ENCODE measurements at regions not wholly inside any gene's neighbourhood (a gene's known extent, or its start where the extent isn't known, plus 50 kb on each side); places are given as distances from the start of the nearest gene placed in this dataset.
A peak's percentile ranks its signal among the peaks of the same experiment; 100 is the strongest.

DNA sequence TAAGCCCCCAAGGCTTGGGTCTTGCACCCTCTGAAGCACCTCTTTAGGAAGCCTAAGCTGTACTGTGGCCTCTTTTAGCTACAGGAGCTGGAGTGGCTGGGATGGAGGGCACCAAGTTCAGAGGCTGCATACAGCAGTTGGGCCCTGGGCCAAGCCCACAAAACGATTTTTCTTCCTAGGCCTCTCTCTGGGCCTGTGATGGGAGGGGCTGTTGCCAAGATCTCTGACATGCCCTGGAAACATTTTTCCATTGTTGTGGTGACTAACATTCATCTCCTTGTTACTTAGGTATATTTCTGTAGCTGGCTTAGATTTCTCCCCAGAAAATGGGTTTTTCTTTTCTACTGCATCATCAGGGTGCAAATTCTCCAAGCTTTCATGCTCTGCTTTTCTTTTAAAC is 375.7 kb upstream of the NPSR1 start:
- TF ChIP-seq, protein P1, sequence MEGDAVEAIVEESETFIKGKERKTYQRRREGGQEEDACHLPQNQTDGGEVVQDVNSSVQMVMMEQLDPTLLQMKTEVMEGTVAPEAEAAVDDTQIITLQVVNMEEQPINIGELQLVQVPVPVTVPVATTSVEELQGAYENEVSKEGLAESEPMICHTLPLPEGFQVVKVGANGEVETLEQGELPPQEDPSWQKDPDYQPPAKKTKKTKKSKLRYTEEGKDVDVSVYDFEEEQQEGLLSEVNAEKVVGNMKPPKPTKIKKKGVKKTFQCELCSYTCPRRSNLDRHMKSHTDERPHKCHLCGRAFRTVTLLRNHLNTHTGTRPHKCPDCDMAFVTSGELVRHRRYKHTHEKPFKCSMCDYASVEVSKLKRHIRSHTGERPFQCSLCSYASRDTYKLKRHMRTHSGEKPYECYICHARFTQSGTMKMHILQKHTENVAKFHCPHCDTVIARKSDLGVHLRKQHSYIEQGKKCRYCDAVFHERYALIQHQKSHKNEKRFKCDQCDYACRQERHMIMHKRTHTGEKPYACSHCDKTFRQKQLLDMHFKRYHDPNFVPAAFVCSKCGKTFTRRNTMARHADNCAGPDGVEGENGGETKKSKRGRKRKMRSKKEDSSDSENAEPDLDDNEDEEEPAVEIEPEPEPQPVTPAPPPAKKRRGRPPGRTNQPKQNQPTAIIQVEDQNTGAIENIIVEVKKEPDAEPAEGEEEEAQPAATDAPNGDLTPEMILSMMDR (IDR thresholded peaks at IDR 0.05; ENCODE audit: control insufficient read depth, extremely low read depth, insufficient read depth), result no peak
- DNase-seq (ENCODE audit: low read depth), result no peak
- H3K4me3 ChIP-seq (ENCODE audit: low read depth, low read length), result no peak overlapping the region

DNA sequence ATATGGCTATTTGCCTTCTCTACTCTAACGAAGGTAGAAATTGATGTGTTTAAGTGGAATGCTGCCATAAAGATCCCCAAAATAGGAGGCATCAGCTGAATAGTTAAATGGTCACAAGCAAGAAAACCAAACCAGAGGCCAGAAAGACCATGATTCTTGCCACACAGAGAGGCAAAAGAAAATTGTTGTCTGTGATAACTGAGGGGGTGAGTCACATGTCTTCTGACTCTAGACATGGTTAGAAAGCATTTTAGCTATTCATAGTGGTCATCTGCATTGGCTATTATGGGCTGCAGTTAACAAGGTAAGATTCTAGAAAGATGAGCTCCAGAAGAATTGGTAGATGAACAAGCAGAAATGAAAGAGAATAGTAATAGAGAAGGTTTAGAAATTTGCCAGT is 361.4 kb upstream of the NPSR1 start:
- no peak for DNase-seq (ENCODE audit: low read depth)
- TF ChIP-seq, protein P1 (IDR thresholded peaks at IDR 0.05; ENCODE audit: control insufficient read depth, extremely low read depth, insufficient read depth), result no peak
- no peak overlapping the region for H3K4me3 ChIP-seq (ENCODE audit: low read depth, low read length)

DNA sequence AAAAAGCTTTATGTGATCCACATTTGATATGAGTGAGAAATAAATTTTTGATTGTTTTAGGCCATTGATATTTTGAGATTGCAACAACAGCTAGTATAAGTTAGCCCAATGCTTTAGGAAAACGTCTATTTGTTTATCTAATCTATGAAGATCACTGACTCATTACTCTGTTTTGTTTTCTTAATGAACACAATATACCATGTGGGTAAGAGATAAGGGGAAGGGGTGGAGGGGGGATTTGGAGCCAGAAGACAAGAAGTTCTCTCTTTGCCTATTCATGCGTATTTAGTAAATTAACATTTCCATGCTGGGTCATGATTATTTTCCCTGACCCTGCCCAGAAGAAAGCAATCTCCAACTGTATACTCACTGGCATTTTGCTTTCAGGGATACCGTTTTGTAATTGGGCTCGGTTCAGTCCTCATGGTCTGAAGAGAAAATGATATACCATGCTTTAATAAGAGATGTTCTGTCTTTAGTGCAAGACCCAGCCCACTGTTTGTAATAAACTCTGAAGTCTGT is 359.5 kb upstream of the NPSR1 start:
- no peak for DNase-seq (ENCODE audit: low read depth)
- TF ChIP-seq, protein P1 (IDR thresholded peaks at IDR 0.05; ENCODE audit: control insufficient read depth, extremely low read depth, insufficient read depth), result no peak
- no peak overlapping the region for H3K4me3 ChIP-seq (ENCODE audit: low read depth, low read length)

DNA sequence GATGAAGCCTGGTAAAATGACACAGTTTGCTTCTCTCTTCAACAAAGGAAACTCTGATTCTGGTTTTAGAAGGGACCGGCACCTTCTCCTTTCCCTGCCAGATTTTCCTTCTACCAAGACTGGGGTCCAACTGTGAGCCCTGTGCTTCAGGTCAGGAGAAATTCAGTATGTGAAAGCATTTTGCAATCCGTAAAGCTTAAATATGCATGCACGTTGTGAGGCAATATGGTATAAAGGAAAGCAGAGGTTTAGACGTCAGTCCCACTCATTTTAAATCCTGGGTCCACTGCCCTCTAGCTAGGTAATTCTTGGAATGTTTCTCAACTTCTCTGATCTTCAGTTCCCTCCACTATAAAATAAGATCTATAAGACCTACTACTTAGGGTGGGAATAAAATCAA is 359.0 kb upstream of the NPSR1 start:
- DNase-seq (ENCODE audit: low read depth), result no peak
- H3K4me3 ChIP-seq (ENCODE audit: low read depth, low read length), result no peak overlapping the region
- TF ChIP-seq, protein P1 (IDR thresholded peaks at IDR 0.05; ENCODE audit: control insufficient read depth, extremely low read depth, insufficient read depth), result no peak

DNA sequence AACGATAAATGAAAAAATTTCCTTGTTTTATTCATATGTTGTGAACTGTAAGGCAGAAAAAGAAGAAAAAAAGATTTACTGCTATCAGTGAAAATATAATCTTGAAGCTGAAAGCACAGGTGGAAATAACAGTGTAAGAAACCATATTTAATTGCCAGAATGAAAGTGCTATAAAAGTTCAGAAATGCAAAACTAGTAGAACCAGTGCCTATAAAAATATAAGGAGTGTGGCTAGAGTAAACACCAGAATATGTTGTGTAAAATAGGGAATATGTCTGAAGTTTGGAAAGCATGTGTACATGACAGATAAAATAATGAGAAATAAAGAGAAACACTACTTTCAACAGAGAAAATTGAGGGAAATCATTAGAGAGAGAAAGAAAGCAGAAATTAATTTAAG is 350.5 kb upstream of the NPSR1 start:
- peak overlapping the region; percentile 21; the same call in 1 of the 2 replicates for H3K4me3 ChIP-seq (ENCODE audit: low read depth, low read length)
- peak; percentile 57 for DNase-seq (ENCODE audit: low read depth)
- TF ChIP-seq, protein P1 (IDR thresholded peaks at IDR 0.05; ENCODE audit: control insufficient read depth, extremely low read depth, insufficient read depth), result no peak

DNA sequence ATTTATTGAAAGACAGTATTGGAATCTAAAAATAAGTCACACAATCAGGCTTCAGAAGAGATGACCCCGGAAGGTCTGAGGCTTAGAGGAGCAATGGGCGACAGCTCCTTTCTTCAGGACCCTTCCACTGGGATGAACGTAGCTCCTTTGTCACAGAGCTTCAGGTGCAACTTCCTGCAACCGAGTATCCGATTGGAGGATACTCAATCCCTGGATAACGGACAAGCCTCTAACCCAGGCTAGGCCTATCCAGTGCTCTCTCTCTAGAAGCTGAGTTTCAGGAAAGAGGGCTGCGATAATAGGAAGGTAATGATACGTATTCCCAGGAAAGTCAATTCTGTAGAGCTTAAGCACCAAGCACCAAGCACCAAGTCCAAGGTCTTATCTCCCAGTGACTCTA is 349.4 kb upstream of the NPSR1 start:
- DNase-seq (ENCODE audit: low read depth), result no peak
- TF ChIP-seq, protein P1 (IDR thresholded peaks at IDR 0.05; ENCODE audit: control insufficient read depth, extremely low read depth, insufficient read depth), result no peak
- H3K4me3 ChIP-seq (ENCODE audit: low read depth, low read length), result no peak overlapping the region

DNA sequence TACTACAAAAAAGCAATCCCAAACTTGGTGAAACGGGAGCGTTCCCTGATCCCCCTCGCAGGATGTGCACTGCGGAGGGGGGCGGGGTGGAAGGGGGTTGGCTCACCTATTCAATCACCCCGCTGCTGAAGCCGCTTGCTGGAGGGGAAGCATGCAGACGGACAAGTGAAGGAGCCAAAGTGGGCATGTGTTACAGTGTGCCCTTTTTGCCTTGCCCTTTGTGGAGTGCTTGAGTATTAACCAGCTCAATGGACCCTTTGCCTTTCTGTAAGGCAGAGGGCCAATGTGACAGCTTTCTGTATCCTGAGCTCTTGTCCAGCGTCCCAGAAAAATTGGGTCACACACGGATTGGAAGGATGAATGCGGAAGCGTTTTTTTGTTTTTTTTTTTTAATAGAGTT is 348.9 kb upstream of the NPSR1 start:
- TF ChIP-seq, protein P1 (IDR thresholded peaks at IDR 0.05; ENCODE audit: control insufficient read depth, extremely low read depth, insufficient read depth), result no peak
- no peak overlapping the region for H3K4me3 ChIP-seq (ENCODE audit: low read depth, low read length)
- no peak for DNase-seq (ENCODE audit: low read depth)

Data from LNCaP clone FGC (cell line).